ENCODE measurements at regions not wholly inside any gene's neighbourhood (a gene's known extent, or its start where the extent isn't known, plus 50 kb on each side); places are given as distances from the start of the nearest gene placed in this dataset.

GRCh38 chr4:23680671-23681518, 209.0 kb downstream of the PPARGC1A start:
- H3K4me3 ChIP-seq (ENCODE audit: low read depth, low read length), result no peak overlapping the region
- no peak for TF ChIP-seq CTCF (IDR thresholded peaks at IDR 0.05; ENCODE audit: insufficient read depth, low read depth, low read length)
- DNase-seq (ENCODE audit: low read depth), result peak; percentile 19

- TF ChIP-seq CTCF (IDR thresholded peaks at IDR 0.05; ENCODE audit: insufficient read depth, low read depth, low read length), result no peak
- no peak for DNase-seq (ENCODE audit: low read depth)
- H3K4me3 ChIP-seq (ENCODE audit: low read depth, low read length), result no peak overlapping the region
Measured at GRCh38 chr4:23674694-23675093, 215.2 kb downstream of the PPARGC1A start.

GRCh38 chr4:23667659-23668058, 222.2 kb downstream of the PPARGC1A start:
- no peak for TF ChIP-seq CTCF (IDR thresholded peaks at IDR 0.05; ENCODE audit: insufficient read depth, low read depth, low read length)
- DNase-seq (ENCODE audit: low read depth), result no peak

GRCh38 chr4:23660865-23661264, 229.0 kb downstream of the PPARGC1A start:
- no peak for DNase-seq (ENCODE audit: low read depth)
- no peak overlapping the region for H3K4me3 ChIP-seq (ENCODE audit: low read depth, low read length)
- no peak for TF ChIP-seq CTCF (IDR thresholded peaks at IDR 0.05; ENCODE audit: insufficient read depth, low read depth, low read length)

More at GRCh38 chr4:23667659-23668058, 222.2 kb downstream of the PPARGC1A start:
- H3K4me3 ChIP-seq (ENCODE audit: low read depth, low read length), result no peak overlapping the region

- H3K4me3 ChIP-seq (ENCODE audit: low read depth, low read length), result no peak overlapping the region
- peak; percentile 7 for DNase-seq (ENCODE audit: low read depth)
- no peak for TF ChIP-seq CTCF (IDR thresholded peaks at IDR 0.05; ENCODE audit: insufficient read depth, low read depth, low read length)
Measured at GRCh38 chr4:23654791-23655190, 235.1 kb downstream of the PPARGC1A start.

- no peak overlapping the region for H3K4me3 ChIP-seq (ENCODE audit: low read depth, low read length)
- no peak for DNase-seq (ENCODE audit: low read depth)
- no peak for TF ChIP-seq CTCF (IDR thresholded peaks at IDR 0.05; ENCODE audit: insufficient read depth, low read depth, low read length)
Measured at GRCh38 chr4:23648854-23649596, 240.8 kb downstream of the PPARGC1A start.

Data from fibroblast of villous mesenchyme (primary cell).